KMS-11 (cell line): ENCODE measurements at regions not wholly inside any gene's neighbourhood (a gene's known extent, or its start where the extent isn't known, plus 50 kb on each side); places are given as distances from the start of the nearest gene placed in this dataset.

Experiments used
- H2AFZ ChIP-seq: fragments of 200-600 bp; sonication (generic); 2 replicates; pipeline ENCODE4 v1.6.1; 2016; ENCODE audit warnings: antibody characterized with exemption, mixed run types, low read depth
- H3K27ac ChIP-seq: fragments of 200-600 bp; sonication (generic); 2 replicates; pipeline ENCODE4 v1.6.1; 2016; ENCODE audit warnings: mild to moderate bottlenecking, mixed run types
- H3K27me3 ChIP-seq: fragments of 200-600 bp; sonication (generic); 2 replicates; pipeline ENCODE4 v1.6.1; 2017; ENCODE audit warnings: mild to moderate bottlenecking, low read depth, mixed run types, moderate library complexity; ENCODE audit not compliant: insufficient read depth
- H3K36me3 ChIP-seq: fragments of 200-600 bp; sonication (generic); 2 replicates; pipeline ENCODE4 v1.6.1; 2017; ENCODE audit warnings: mild to moderate bottlenecking, mixed run types; ENCODE audit not compliant: insufficient read depth
- H3K4me1 ChIP-seq: fragments of 200-600 bp; sonication (generic); 2 replicates; pipeline ENCODE4 v1.6.1; 2016; ENCODE audit warnings: mild to moderate bottlenecking, low read depth, mixed run types; ENCODE audit not compliant: poor library complexity, severe bottlenecking
- H3K4me2 ChIP-seq: fragments of 200-600 bp; sonication (generic); 2 replicates; pipeline ENCODE4 v1.7.0; 2016; ENCODE audit warnings: mild to moderate bottlenecking, mixed run types
- H3K4me3 ChIP-seq: fragments of 200-600 bp; sonication (generic); IDR thresholded peaks from 2 replicates; pipeline ENCODE4 v1.6.1; 2017; ENCODE audit warnings: low read depth, low read length, mixed read lengths; ENCODE audit not compliant: insufficient read depth
- H3K79me2 ChIP-seq: fragments of 200-600 bp; sonication (generic); 2 replicates; pipeline ENCODE4 v1.6.1; 2016; ENCODE audit warnings: low read depth, mixed run types; ENCODE audit not compliant: insufficient read depth
- H3K9ac ChIP-seq: fragments of 200-600 bp; sonication (generic); 2 replicates; pipeline ENCODE4 v1.6.1; 2016; ENCODE audit warnings: mild to moderate bottlenecking, mixed run types
- H4K20me1 ChIP-seq: fragments of 200-600 bp; sonication (generic); 2 replicates; pipeline ENCODE4 v1.6.1; 2016; ENCODE audit warnings: mild to moderate bottlenecking, mixed run types; ENCODE audit not compliant: insufficient read depth
- CTCF ChIP-seq: fragments of 200-600 bp; sonication (generic); conservative IDR thresholded peaks from 2 replicates; pipeline ENCODE4 v1.6.1; 2017; ENCODE audit warnings: low read depth, mild to moderate bottlenecking, antibody characterized with exemption, low read length, moderate library complexity, mixed read lengths

- H3K27me3 ChIP-seq, result no peaks in the 10 kb centered on the region
- no peak overlapping the region for H3K4me3 ChIP-seq
- H3K27ac ChIP-seq, result no peak overlapping the region
- no peak for TF ChIP-seq CTCF
- H3K4me2 ChIP-seq, result no peak overlapping the region
- no peaks in the 10 kb centered on the region for H3K36me3 ChIP-seq
- H4K20me1 ChIP-seq, result no peaks in the 10 kb centered on the region
- H3K79me2 ChIP-seq, result no peaks in the 10 kb centered on the region
- H3K4me1 ChIP-seq, result no peaks in the 10 kb centered on the region
- H2AFZ ChIP-seq, result no peak overlapping the region
- no peak overlapping the region for H3K9ac ChIP-seq
Observed at GRCh38 chr2:34734662-34735061, 1135.6 kb upstream of the FAM98A start.

GRCh38 chr2:34734042-34734441 is 1134.9 kb upstream of the FAM98A start:
- Histone ChIP-seq H3K4me2 (no peak overlapping the region), H3K4me3 (no peak overlapping the region), H3K9ac (no peak overlapping the region), H3K79me2 (no peaks in the 10 kb centered on the region), H3K27me3 (no peaks in the 10 kb centered on the region), H4K20me1 (no peaks in the 10 kb centered on the region), H3K4me1 (no peaks in the 10 kb centered on the region), H3K36me3 (no peaks in the 10 kb centered on the region), H2AFZ (no peak overlapping the region), H3K27ac (no peak overlapping the region)
- TF ChIP-seq CTCF, result no peak

- Histone ChIP-seq H3K9ac (no peak overlapping the region), H2AFZ (no peak overlapping the region), H3K27me3 (no peaks in the 10 kb centered on the region), H3K79me2 (no peaks in the 10 kb centered on the region), H3K27ac (no peak overlapping the region), H4K20me1 (no peaks in the 10 kb centered on the region), H3K36me3 (no peaks in the 10 kb centered on the region), H3K4me3 (no peak overlapping the region), H3K4me2 (no peak overlapping the region), H3K4me1 (no peaks in the 10 kb centered on the region)
- TF ChIP-seq CTCF, result no peak
Observed at GRCh38 chr2:34731292-34731691, 1132.2 kb upstream of the FAM98A start.

GRCh38 chr2:34729845-34730244 is 1130.7 kb upstream of the FAM98A start:
- no peak overlapping the region for H3K27ac ChIP-seq
- TF ChIP-seq CTCF, result no peak
- no peak overlapping the region for H3K4me2 ChIP-seq
- H3K4me3 ChIP-seq, result no peak overlapping the region
- no peak overlapping the region for H3K9ac ChIP-seq
- H2AFZ ChIP-seq, result no peak overlapping the region
- H3K4me1 ChIP-seq, result no peaks in the 10 kb centered on the region
- H3K36me3 ChIP-seq, result no peaks in the 10 kb centered on the region
- H3K27me3 ChIP-seq, result no peaks in the 10 kb centered on the region
- H3K79me2 ChIP-seq, result no peaks in the 10 kb centered on the region
- no peaks in the 10 kb centered on the region for H4K20me1 ChIP-seq

- Histone ChIP-seq H3K36me3 (no peaks in the 10 kb centered on the region), H3K4me1 (no peaks in the 10 kb centered on the region), H2AFZ (no peak overlapping the region), H3K27ac (no peak overlapping the region), H3K27me3 (no peaks in the 10 kb centered on the region), H3K79me2 (no peaks in the 10 kb centered on the region), H3K9ac (no peak overlapping the region), H3K4me3 (no peak overlapping the region), H3K4me2 (no peak overlapping the region), H4K20me1 (no peaks in the 10 kb centered on the region)
- TF ChIP-seq CTCF, result no peak
Observed at GRCh38 chr2:34724107-34724506, 1125.0 kb upstream of the FAM98A start.
